DOHH2 (cell line): ENCODE measurements at regions not wholly inside any gene's neighbourhood (a gene's known extent, or its start where the extent isn't known, plus 50 kb on each side); places are given as distances from the start of the nearest gene placed in this dataset.

Experiments used
- H3F3A ChIP-seq: fragments of 200-600 bp; sonication (generic), shearing (Covaris generic); 2 replicates; pipeline ENCODE4 v1.6.0; 2016; ENCODE audit warnings: antibody characterized with exemption, mild to moderate bottlenecking; ENCODE audit not compliant: control insufficient read depth, insufficient read depth
- H3K27ac ChIP-seq: fragments of 200-600 bp; sonication (generic); 2 replicates; pipeline ENCODE4 v1.5.1; 2014; ENCODE audit warnings: low read depth, mild to moderate bottlenecking, low read length, moderate library complexity
- H3K27me3 ChIP-seq: fragments of 200-600 bp; sonication (generic); 2 replicates; pipeline ENCODE4 v1.6.1; 2014; ENCODE audit warnings: mild to moderate bottlenecking, low read length, mixed read lengths; ENCODE audit not compliant: control insufficient read depth
- H3K36me3 ChIP-seq: fragments of 200-600 bp; sonication (generic); 2 replicates; pipeline ENCODE4 v1.6.1; 2014; ENCODE audit warnings: mild to moderate bottlenecking, low read length, moderate library complexity, mixed read lengths; ENCODE audit not compliant: control insufficient read depth
- H3K4me1 ChIP-seq: fragments of 200-600 bp; sonication (generic); 2 replicates; pipeline ENCODE4 v1.6.1; 2014; ENCODE audit warnings: mild to moderate bottlenecking, low read length, mixed read lengths; ENCODE audit not compliant: control insufficient read depth
- H3K4me2 ChIP-seq: fragments of 200-600 bp; sonication (generic); 2 replicates; pipeline ENCODE4 v1.6.0; 2014; ENCODE audit warnings: mild to moderate bottlenecking, low read length, moderate library complexity
- H3K4me3 ChIP-seq: fragments of 200-600 bp; sonication (generic); 2 replicates; pipeline ENCODE4 v1.5.1; 2014; ENCODE audit warnings: mild to moderate bottlenecking, low read length, mixed read lengths
- H3K79me2 ChIP-seq: fragments of 200-600 bp; sonication (generic); 2 replicates; pipeline ENCODE4 v1.6.1; 2014; ENCODE audit warnings: mild to moderate bottlenecking, low read length, mixed read lengths; ENCODE audit not compliant: control insufficient read depth
- H3K9me2 ChIP-seq: fragments of 200-600 bp; sonication (generic); replicated peaks from 2 replicates; pipeline ENCODE4 v1.6.1; 2014; ENCODE audit warnings: mild to moderate bottlenecking, low read length, mixed read lengths; ENCODE audit not compliant: control insufficient read depth
- H3K9me3 ChIP-seq: fragments of 200-600 bp; sonication (generic); 2 replicates; pipeline ENCODE4 v1.6.1; 2014; ENCODE audit warnings: antibody characterized with exemption, low read length, mixed read lengths; ENCODE audit not compliant: control insufficient read depth, insufficient read depth
- H4K20me1 ChIP-seq: fragments of 200-600 bp; sonication (generic); 2 replicates; pipeline ENCODE4 v1.6.0; 2014; ENCODE audit warnings: low read depth, mild to moderate bottlenecking, antibody characterized with exemption, low read length, moderate library complexity; ENCODE audit not compliant: control insufficient read depth, insufficient read depth
- CTCF ChIP-seq: fragments of 200-600 bp; sonication (generic); IDR thresholded peaks from one replicate; pipeline ENCODE4 v1.5.1; 2014; ENCODE audit warnings: antibody characterized with exemption, mild to moderate bottlenecking, low read depth, low read length; ENCODE audit not compliant: poor library complexity, severe bottlenecking
- EZH2phosphoT487 ChIP-seq: fragments of 200-600 bp; sonication (generic); IDR thresholded peaks from 2 replicates; pipeline ENCODE4 v1.6.1; 2017; ENCODE audit warnings: borderline replicate concordance, mild to moderate bottlenecking, antibody characterized with exemption, low read length, moderate library complexity, mixed read lengths

GRCh38 chr9:10690546-10690945, 77.7 kb upstream of the PTPRD start:
- H3K9me3 ChIP-seq: peaks cover 3% of the 10 kb centered on the region; the same call in 1 of the 2 replicates
- H3K4me1 ChIP-seq: no peaks in the 10 kb centered on the region
- H3K9me2 ChIP-seq: no peaks in the 10 kb centered on the region
- H3K36me3 ChIP-seq: no peaks in the 10 kb centered on the region
- H3K4me2 ChIP-seq: no peak overlapping the region
- H3K4me3 ChIP-seq: no peak overlapping the region
- H4K20me1 ChIP-seq: no peaks in the 10 kb centered on the region
- no peak for TF ChIP-seq EZH2phosphoT487
- H3K27me3 ChIP-seq: no peaks in the 10 kb centered on the region
- no peaks in the 10 kb centered on the region for H3K79me2 ChIP-seq
- H3F3A ChIP-seq: no peaks in the 10 kb centered on the region
- no peak overlapping the region for H3K27ac ChIP-seq

GRCh38 chr9:10697044-10697443, 84.2 kb upstream of the PTPRD start:
- Histone ChIP-seq H3K79me2 (no peaks in the 10 kb centered on the region), H3F3A (no peaks in the 10 kb centered on the region), H3K27ac (no peak overlapping the region), H3K9me2 (no peaks in the 10 kb centered on the region), H3K4me2 (no peak overlapping the region), H3K4me1 (no peaks in the 10 kb centered on the region), H3K4me3 (no peak overlapping the region), H4K20me1 (no peaks in the 10 kb centered on the region), H3K36me3 (no peaks in the 10 kb centered on the region), H3K9me3 (no peaks in the 10 kb centered on the region), H3K27me3 (no peaks in the 10 kb centered on the region)
- no peak for TF ChIP-seq EZH2phosphoT487
- TF ChIP-seq CTCF: no peak

GRCh38 chr9:10700291-10700690, 87.5 kb upstream of the PTPRD start:
- H3K4me2 ChIP-seq: no peak overlapping the region
- H4K20me1 ChIP-seq: no peaks in the 10 kb centered on the region
- no peaks in the 10 kb centered on the region for H3K27me3 ChIP-seq
- no peaks in the 10 kb centered on the region for H3K79me2 ChIP-seq
- H3K4me3 ChIP-seq: no peak overlapping the region
- no peaks in the 10 kb centered on the region for H3K4me1 ChIP-seq
- H3F3A ChIP-seq: no peaks in the 10 kb centered on the region
- no peak for TF ChIP-seq CTCF
- no peak for TF ChIP-seq EZH2phosphoT487
- no peak overlapping the region for H3K27ac ChIP-seq
- H3K9me2 ChIP-seq: no peaks in the 10 kb centered on the region
- no peaks in the 10 kb centered on the region for H3K36me3 ChIP-seq
- no peaks in the 10 kb centered on the region for H3K9me3 ChIP-seq

GRCh38 chr9:10700915-10701314, 88.1 kb upstream of the PTPRD start:
- Histone ChIP-seq H3K36me3 (no peaks in the 10 kb centered on the region), H4K20me1 (no peaks in the 10 kb centered on the region), H3K27ac (no peak overlapping the region), H3F3A (no peaks in the 10 kb centered on the region), H3K4me2 (no peak overlapping the region), H3K27me3 (no peaks in the 10 kb centered on the region), H3K79me2 (no peaks in the 10 kb centered on the region), H3K9me3 (no peaks in the 10 kb centered on the region), H3K9me2 (no peaks in the 10 kb centered on the region), H3K4me1 (no peaks in the 10 kb centered on the region), H3K4me3 (no peak overlapping the region)
- no peak for TF ChIP-seq CTCF
- TF ChIP-seq EZH2phosphoT487: no peak
